GM21360 (cell line): ENCODE measurements at regions not wholly inside any gene's neighbourhood (a gene's known extent, or its start where the extent isn't known, plus 50 kb on each side); places are given as distances from the start of the nearest gene placed in this dataset.
"Not testable (repeated sequence)": the region's sequence is repeated elsewhere in the genome, so short reads cannot be mapped to it uniquely, and the experiment has no call there.

Experiments used
- ATAC-seq: cut with Tn5 transposase; IDR thresholded peaks from one replicate; pipeline ENCODE4 v1.9.1; 2021; ENCODE audit warnings: mild to moderate bottlenecking, moderate library complexity; ENCODE audit not compliant: unreplicated experiment

DNA sequence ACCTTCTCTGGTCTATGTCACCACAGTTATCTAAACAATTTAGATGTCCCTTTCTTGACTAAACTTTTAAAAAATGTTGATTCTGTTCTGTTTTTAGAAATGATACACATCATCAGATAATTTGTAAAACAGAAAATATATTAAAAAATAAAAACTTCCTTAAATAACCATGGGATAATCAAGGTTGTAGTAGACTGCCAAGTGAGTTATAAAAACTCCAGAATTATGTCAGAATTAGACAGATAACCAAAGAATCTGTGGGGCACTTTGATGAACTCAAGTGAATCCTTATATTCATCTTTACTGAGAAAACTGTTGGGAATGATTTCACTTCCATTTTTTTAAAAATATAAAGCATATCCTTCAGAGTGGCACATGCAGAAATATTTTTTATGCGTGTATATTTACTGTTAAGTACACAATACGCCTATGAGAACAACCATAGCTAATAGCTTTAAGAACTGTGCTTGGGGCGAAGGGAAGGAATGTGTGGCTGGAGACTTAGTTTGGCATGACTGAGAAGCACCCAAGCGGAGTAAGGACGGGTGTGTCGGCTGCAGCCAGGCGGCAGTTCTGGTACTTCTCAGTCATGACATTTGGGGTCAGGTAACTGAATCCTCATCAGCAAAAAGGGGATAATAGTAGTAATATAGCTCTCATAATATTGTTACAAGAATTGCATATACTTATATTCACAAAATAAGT lies 604.7 kb upstream of the CITED2 start:
- no peak for ATAC-seq

DNA sequence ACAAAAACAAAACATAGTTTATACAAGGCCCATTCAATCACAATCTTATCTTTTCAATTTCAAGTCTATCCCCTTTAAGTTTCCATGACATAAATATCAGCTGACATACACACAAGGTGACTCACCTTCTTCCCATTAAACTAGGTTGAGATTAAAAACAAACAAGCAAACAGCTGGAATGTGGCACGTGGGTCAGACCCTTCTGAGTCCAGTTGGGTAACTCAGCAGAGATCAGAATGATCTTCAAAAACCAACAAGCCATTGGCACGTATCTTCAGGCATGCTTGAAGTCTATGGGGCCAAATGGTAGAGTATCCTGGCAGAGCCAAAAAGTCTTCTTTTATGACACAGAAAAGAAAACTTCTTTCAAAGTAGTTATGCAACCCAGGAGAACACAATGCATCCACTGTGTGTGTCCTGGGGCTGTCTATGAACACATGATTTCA lies 603.5 kb upstream of the CITED2 start:
- no peak for ATAC-seq

DNA sequence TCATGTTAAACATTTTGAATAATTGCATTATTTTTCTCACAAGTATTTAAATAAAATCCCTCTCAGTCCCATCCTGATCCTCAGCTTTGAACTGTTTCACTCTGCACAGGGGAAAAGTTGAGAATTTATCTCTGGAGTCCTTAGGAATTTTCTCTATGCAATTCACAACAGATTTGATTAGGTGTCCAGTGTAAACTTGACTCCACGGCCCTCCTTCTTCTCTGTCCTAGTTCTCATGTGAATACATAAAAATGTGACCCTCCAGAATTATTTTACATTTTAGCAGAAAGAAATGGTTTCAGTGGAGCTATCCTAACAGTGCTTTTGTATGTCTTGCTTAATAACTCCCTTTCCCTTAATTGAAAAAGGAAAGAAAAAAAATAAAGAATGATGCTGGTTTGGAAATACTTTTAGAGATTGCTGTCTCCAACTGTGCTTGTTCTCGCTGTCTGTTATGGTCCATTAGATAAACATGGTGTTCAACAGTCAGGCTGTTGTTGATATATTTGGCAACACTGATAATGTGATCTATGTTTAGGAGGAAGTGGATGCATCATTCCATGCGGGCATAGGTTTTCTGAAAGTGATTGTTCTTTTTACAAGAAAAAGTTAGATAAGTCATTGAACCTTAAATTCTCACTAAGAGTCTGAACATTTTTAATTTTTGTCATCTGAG lies 599.4 kb upstream of the CITED2 start:
- no peak for ATAC-seq

DNA sequence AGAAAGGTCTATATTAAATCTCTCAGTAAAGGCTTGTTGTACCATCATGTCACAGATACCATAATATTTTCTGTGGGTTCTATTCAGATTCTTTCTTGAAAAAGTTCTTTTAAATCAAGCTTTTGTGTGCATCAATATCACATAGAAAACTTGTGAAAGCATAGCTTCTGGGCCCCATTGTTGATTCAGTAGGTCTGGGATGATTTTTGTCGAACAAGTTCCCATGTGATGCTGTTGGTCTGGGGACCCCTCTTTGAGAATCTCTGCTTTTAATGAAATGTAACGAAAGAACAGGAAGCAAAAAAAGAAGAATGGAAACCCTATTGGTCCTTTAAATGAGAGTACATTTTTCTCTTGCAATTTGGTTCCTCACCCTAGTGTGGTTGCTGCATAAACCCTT lies 597.7 kb upstream of the CITED2 start:
- no peak for ATAC-seq

DNA sequence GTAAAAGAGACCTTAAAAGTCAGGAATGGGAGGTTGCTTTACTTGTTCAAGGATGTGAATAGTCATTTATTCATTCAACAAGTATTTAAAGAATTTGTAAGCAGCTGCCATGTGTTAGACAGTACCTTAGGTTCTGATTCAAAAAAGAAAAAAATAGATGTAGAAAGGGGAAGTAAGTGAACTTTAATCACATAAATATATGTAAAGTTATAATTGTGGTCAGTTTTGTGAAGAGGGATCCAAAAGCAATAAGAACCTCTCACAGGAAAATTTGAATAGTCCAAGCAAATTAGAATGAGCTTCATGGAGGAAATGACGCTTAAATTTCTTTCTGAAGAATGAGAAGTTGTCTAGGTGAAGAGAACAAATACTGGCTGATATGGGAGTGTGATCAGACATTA lies 596.1 kb upstream of the CITED2 start:
- no peak for ATAC-seq

DNA sequence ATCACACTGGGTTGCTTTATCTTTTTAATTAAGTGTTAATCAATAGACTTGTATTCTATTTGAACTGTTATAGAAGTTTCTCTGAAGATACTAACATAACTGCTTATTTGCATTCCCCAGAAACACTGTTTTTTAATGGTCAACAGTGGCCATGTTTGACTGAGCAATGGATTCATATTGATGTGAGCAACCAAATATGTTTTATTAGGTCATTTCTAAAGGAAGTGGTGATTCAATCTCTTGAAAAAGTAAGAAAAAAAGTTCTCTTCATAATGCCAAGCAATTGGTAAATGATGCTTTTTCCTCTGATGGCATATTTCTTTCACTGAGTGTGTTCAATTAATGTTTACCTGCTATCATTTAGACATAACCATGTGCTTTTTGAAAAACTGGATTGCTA lies 593.0 kb upstream of the CITED2 start:
- no peak for ATAC-seq

DNA sequence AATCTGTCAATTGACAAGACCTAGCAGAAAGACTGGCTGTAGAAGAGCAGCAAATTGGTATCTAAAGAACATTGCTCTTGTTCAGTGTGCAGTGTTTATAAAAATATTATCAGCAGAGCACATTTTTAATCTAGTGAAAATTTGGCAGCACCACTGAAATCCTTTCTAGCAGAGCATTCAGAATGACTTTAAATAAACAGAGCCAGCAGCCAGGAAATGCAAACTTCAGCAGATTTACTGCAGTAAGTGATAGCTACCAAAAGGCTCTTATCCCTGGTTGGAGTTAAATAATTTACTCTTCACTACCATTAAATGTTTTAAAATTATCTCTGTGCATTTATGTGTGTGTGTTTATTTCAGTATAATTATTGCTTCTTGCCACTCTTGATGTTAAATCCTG lies 590.9 kb upstream of the CITED2 start:
- ATAC-seq = no peak

DNA sequence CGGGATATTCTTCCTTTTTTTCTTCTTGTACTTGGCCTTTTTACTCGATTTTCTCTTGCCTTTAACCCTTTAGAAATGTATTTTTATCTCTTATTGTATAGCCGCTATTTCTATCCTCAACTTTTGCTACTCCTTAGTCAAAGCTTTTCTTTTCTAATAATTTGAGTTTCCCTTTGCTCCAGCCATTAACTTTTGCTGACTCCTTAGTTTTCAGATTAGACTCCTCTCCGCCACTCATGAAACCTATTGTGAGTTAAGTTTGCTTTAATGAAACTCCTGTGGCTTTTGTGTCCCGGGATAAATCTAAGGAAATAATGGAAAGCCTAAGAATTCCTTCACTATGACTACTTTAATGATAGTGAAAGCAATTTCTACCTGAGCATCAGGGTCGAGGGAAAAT lies 590.3 kb upstream of the CITED2 start:
- no peak for ATAC-seq

DNA sequence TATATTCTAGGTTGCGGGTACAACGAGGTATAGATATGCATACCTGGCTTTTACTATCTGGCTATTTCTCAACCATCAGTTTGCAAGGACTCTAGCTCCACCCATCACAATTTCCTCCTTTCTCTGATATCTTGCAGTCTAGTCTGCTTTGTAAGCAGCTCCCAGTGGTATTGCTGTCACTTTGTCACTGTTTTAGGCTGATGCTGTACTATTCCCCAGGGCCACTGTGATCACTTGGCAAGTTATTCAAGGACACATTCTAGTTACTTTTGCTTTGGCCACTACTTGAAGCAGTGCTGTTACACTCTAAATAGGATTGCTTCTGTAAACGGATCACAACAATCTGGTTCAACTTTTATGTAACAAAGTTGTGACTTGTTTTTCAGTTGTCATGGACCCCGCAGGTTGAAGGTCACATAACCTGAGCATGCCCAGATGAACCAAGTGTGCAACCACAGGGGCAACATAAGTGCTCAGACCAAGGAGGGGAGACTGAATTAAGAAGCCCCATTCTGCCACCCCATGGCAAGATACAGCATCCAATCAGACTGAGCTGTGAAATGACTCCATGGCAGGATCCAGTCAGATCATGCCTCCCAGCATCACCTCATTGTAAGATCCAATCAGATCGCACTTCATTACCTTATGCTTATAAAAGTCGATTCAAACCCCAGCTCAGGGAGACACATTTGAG lies 588.4 kb upstream of the CITED2 start:
- no peak for ATAC-seq

DNA sequence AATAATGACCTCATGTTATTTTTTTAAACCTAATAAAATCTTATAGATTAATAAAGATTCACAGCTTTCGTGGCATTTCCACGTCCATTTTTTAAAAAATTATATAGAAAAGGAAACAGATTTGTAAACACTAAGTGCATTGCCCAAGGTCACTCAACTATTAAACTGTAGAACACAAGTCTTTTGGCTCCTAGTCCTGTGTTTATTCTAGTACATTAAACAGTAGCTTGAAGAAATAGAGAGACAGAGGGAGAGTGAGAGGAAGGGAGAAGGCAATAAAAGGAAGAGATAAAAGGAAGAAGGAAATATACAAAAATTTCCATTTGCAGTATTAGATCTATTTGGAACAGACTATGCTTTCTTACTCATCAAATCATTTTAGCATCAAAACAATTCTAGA lies 586.7 kb upstream of the CITED2 start:
- ATAC-seq = no peak

DNA sequence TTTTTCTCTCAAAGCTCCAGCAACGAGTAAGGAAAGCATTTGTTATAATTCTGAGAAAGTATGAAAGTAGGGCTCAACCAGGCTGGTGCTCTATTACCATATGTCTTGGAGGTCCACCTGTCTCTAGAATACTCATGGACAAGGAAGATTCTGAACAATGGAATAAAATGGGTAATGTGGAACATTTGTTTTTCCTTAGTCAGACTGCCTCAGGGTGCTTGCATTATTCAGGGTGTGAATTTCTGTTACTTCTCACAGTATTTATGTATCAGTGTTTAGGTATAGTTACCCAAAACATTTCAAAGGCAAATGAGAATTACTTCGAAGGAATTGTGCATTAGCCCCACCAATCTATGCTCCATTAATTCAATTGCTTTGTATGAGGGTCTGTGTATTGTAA lies 586.2 kb upstream of the CITED2 start:
- ATAC-seq = no peak

DNA sequence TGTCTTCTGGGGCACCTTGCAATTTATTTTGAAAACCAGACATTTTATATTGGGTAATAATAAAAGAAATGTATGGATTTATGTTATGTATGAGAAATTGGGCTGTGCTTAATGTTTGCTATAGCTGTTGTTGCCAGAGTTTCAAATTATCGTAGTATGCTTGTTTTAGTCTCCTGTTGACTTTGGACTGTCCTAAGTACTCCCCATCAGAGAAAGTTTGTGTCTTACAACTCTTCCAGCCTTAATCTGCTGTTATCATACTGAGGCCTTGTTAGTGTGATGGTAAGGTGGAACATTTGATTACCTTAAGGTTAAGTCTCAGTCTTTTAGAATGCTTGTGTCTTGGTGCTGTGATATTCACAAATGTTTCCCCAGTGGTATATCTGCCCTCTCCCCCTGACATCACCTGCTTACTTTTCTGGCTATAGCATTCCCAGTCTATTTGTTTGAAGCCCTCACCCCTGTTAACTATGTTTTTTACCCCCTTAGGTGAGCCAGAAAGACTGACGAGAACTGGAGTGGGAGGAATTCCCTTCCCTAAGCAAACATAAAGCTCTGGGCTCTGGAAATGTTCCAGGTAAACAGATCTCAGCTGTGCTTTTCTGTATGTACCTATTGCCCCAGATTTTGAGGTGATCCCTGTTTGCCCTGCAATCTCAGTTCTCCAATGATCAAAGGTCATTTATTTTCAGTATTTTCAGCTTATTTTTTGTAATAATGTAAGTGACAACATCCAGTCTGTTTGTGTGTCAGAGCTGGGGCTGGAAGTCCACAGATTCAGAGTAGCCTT lies 581.1 kb upstream of the CITED2 start:
- ATAC-seq = no peak

DNA sequence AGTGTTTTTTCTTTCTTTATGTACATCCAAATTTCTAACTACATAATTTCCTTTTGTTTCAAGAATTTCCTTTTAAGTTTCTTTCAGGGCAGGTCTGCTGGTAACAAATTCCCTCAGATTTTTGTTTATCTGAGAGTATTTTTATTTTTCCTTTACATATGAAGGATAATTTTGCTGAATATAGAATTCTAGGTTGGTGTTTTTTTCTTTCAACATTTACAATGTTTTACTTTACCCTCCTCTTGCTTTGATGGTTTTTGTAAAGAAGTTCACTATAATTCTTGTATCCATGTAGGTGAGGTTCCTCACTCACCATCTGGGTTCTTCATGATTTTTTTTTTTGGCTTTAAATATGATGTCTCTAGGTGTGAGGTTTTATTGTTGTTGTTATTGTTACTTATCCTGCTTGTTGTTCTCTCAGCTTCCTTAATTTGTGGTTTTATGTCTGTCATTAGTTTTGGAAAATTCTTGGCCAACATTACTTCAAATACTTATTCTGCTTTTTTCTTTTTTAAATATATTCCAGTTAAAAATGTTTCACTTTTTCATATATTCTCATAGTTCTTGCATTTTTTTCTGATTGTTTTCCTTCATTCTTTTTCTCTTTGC lies 580.1 kb upstream of the CITED2 start:
- no peak for ATAC-seq

DNA sequence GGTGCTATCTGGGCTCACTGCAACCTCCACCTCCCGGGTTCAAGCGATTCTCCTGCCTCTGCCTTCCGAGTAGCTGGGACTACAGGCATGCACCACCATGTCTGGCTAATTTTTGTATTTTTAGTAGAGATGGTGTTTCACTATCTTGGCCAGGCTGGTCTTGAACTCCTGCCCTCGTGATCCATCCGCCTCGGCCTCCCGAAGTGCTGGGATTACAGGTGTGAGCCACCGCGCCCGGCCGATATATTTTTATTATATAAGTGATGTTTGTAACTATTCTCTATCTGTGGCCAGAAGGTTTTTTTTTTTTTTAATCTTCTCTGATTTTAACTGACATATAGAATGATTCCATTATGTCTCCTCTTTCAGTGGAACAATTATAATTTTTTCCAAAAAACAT lies 579.3 kb upstream of the CITED2 start:
- ATAC-seq = not testable (repeated sequence)

DNA sequence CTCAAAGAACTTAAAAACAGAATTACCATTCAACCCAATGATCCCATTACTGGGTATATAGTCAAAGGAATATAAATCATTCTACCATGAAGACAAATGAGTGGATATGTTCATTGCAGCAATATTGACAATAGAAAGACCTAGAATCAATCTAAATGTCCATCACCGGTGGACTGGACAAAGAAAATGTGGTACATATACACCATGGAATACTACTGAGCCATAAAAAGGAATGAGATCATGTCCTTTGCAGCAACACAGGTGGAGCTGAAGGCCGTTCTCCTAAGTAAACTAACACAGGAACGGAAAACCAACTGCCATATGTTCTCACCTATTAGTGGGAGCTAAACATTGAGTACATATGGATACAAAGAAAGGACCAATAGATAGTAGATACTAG lies 576.7 kb upstream of the CITED2 start:
- ATAC-seq = no peak

DNA sequence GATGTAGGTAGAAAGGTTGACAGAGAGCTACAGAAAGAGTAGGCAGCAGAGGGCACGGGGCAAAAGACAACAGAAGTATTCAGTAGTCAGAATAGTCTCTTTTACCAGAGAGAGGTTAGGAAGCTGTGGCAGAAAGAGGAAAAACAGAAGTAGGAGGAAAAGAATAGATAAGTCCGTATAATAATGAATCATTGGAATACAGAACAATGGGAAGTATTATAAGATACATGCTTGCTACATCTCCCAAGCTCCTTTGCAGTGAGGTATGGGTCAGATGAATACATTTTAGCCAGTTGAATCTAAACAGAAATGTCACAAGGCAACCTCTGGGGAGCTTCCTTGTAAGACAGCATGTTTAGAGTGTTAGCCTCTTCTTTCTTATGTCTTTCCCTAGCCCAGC lies 570.5 kb upstream of the CITED2 start:
- no peak for ATAC-seq

DNA sequence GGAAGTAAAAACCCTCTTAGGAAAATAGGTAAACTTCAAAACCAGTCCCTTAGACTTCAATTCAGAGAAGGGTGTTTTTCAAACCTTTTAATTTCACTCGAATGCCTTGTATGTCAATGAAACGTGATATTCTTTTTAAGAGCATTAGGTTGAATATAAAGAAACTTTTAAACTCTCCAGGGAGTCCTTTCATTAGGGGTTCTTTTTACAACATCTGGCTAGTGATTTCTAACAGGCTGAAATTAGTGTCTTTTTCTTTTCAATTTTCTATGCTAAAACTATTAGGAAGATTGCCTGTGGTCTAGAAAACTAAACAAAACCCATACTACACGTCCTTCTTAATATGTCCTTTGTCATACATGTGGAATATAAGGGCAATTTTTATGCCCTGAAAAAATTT lies 569.7 kb upstream of the CITED2 start:
- no peak for ATAC-seq

DNA sequence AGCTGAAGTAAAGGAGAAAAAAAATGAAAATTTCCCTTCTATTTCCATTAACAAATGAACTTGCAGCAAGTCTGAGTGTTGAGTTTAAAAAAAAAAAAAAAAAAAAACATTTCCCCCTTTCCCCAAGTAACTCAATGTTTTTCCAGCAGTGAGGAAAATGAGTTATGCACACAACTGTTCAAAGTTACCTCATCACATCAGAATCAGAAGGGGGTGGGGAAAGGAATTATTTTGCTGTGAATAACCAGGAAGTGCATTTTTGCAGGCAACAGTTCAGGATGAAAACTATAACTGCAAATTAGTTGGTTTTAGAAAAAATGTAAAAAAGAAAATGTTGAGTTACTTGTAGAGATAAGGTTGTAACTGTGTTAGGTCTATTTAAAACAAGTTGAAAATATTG lies 568.9 kb upstream of the CITED2 start:
- ATAC-seq = no peak

DNA sequence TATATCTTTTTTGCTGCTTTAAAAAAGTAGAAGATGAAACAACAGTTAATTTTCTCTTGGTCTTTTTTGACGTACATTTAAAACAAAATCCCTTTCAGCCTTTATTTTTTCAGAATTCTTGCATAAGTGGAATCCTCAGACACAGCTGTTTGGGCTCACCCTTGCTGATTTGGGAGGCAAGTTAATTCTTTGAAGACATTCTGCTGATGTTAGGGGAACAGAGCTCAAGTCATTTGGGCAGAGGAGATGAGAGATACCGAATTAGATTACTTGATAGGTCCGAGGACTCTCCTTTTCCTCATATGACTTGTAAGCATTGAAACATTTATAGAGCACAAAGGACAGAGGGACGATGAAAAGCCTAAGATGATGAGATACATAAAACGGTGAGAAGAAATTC lies 567.9 kb upstream of the CITED2 start:
- ATAC-seq = no peak

DNA sequence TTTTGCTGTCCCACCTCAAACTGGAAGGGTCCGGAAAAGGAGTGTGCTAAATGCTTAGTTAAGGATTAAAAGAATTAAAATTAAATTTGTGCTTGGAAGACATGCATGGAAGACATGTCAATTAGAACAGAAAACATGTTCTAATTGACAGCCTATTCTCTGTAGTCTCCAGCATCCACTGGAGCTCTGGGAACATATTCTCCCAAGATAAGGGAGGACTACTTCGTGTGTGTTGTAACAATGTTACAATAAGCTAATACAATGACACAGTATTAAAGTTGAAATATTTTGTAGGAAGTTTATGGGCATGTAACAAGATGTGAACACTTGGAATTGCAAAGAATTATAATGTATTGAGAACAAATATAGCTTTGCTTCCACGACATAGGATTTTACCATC lies 567.4 kb upstream of the CITED2 start:
- ATAC-seq = no peak
